Fibroblast of lung (primary cell): ENCODE measurements at regions not wholly inside any gene's neighbourhood (a gene's known extent, or its start where the extent isn't known, plus 50 kb on each side); places are given as distances from the start of the nearest gene placed in this dataset.

Experiments used
- DNase-seq, 2 donors: peaks; one replicate each; pipeline versions ENCODE4 v3.0.0 to v3.0.0-alpha.2; 2010; ENCODE audit warnings: low read depth in 2 of 2
- H2AFZ ChIP-seq: 2 replicates; pipeline ENCODE4 v1.5.1; 2012; ENCODE audit warnings: low read length, control low read depth, inconsistent platforms
- H3K27ac ChIP-seq: 2 replicates; pipeline ENCODE4 v1.5.1; 2011; ENCODE audit warnings: low read length, control low read depth; ENCODE audit not compliant: insufficient read depth
- H3K27me3 ChIP-seq: 2 replicates; pipeline ENCODE4 v1.5.1; 2011; ENCODE audit warnings: mild to moderate bottlenecking, low read length; ENCODE audit not compliant: control insufficient read depth, insufficient read depth
- H3K36me3 ChIP-seq: 2 replicates; pipeline ENCODE4 v1.5.1; 2011; ENCODE audit warnings: low read length; ENCODE audit not compliant: control insufficient read depth, insufficient read depth
- H3K4me1 ChIP-seq: 2 replicates; pipeline ENCODE4 v1.5.1; 2011; ENCODE audit warnings: low read length; ENCODE audit not compliant: control insufficient read depth, insufficient read depth; ENCODE audit errors: extremely low read depth
- H3K4me2 ChIP-seq: 2 replicates; pipeline ENCODE4 v1.5.1; 2011; ENCODE audit warnings: low read length, control low read depth; ENCODE audit not compliant: insufficient read depth; ENCODE audit errors: extremely low read depth
- H3K4me3 ChIP-seq, 4 experiments: fragments of 200-600 bp in 1 of 4; sonication (generic) in 1 of 4; replicated peaks in 1 of 4; 2 replicates each; pipeline ENCODE4 v1.5.1; 2011 to 2016; ENCODE audit warnings: low read length in 4 of 4, low read depth in 3 of 4, mild to moderate bottlenecking in 3 of 4, control low read depth in 2 of 4, inconsistent platforms in 1 of 4, mixed read lengths in 1 of 4; ENCODE audit not compliant: insufficient read depth in 1 of 4; ENCODE audit errors: control extremely low read depth in 1 of 4
- H3K79me2 ChIP-seq: 2 replicates; pipeline ENCODE4 v1.5.1; 2012; ENCODE audit warnings: mild to moderate bottlenecking, low read length, inconsistent platforms; ENCODE audit not compliant: control insufficient read depth, insufficient read depth
- H3K9ac ChIP-seq: 2 replicates; pipeline ENCODE4 v1.5.1; 2011; ENCODE audit warnings: mild to moderate bottlenecking, low read length, control low read depth; ENCODE audit not compliant: insufficient read depth
- H3K9me3 ChIP-seq: 2 replicates; pipeline ENCODE4 v1.5.1; 2012; ENCODE audit warnings: low read depth, low read length; ENCODE audit not compliant: control insufficient read depth, insufficient read depth
- H4K20me1 ChIP-seq: 2 replicates; pipeline ENCODE4 v1.5.1; 2011; ENCODE audit warnings: low read length; ENCODE audit not compliant: control insufficient read depth, insufficient read depth; ENCODE audit errors: extremely low read depth
- EZH2 ChIP-seq: IDR thresholded peaks from 2 replicates; pipeline ENCODE4 v1.5.1; 2012; ENCODE audit warnings: low read length, control low read depth, mild to moderate bottlenecking; ENCODE audit errors: missing control alignments
- TF ChIP-seq, protein P1 (sequence below), 2 donors: IDR thresholded peaks in 1 of 2; conservative IDR thresholded peaks in 1 of 2; 1 replicate in 1 of 2; 2 replicates in 1 of 2; pipeline ENCODE4 v1.5.1; 2011 to 2012; ENCODE audit warnings: low read length in 2 of 2, control low read depth in 1 of 2, inconsistent platforms in 1 of 2, low read depth in 1 of 2, mild to moderate bottlenecking in 1 of 2

DNA sequence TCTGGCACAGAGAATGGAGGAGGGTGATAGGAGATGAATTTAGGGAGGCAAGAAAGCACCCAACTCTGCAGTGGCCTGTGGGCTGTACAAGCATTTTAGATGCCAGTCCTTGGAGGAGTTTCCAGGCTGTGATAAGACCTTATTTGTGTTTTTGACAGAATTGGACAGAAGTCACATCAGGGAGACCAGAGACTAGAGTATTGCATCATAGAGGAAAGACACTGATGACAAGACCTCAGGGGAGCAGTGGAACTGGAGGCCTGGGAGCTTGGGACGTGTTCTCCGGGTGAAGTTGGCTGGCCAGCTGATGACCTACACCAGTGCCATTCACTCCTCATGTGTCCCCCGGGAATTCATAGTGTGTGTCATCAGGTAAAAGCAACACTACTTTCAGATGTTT lies 284.0 kb upstream of the ZFP42 start:
- DNase-seq, result no peak
- TF ChIP-seq, protein P1, sequence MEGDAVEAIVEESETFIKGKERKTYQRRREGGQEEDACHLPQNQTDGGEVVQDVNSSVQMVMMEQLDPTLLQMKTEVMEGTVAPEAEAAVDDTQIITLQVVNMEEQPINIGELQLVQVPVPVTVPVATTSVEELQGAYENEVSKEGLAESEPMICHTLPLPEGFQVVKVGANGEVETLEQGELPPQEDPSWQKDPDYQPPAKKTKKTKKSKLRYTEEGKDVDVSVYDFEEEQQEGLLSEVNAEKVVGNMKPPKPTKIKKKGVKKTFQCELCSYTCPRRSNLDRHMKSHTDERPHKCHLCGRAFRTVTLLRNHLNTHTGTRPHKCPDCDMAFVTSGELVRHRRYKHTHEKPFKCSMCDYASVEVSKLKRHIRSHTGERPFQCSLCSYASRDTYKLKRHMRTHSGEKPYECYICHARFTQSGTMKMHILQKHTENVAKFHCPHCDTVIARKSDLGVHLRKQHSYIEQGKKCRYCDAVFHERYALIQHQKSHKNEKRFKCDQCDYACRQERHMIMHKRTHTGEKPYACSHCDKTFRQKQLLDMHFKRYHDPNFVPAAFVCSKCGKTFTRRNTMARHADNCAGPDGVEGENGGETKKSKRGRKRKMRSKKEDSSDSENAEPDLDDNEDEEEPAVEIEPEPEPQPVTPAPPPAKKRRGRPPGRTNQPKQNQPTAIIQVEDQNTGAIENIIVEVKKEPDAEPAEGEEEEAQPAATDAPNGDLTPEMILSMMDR (conservative IDR thresholded peaks at IDR 0.05 in 1 of 2, IDR thresholded peaks at IDR 0.05 in 1 of 2; ENCODE audit: low read depth in 1 of 2, low read length in 2 of 2), result no peak
- no peak for TF ChIP-seq EZH2

DNA sequence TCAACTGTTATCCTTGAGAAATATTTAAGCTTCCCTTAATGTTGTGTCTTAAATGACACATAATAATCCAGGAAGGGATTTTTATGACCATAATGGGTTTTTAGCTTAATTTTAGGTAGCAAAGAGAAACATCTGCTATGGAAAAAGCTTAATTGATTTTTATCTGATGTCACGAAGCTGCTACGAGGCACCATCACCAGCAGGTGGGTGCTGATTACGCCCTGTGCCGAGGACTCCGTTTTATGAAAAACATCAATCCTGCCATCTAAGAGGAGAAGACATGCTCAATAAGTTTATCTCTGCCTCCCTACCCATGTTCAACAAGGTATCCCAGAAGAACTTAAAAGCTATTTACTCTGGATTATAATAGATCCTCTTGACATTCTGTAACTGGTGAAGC lies 280.6 kb upstream of the ZFP42 start:
- Histone ChIP-seq H3K27ac (no peak overlapping the region), H3K79me2 (no peaks in the 10 kb centered on the region), H3K9me3 (no peaks in the 10 kb centered on the region), H3K4me3 (no peak overlapping the region), H3K4me2 (no peak overlapping the region), H3K4me1 (no peaks in the 10 kb centered on the region), H3K27me3 (no peaks in the 10 kb centered on the region), H2AFZ (no peak overlapping the region), H4K20me1 (no peaks in the 10 kb centered on the region), H3K9ac (no peak overlapping the region), H3K36me3 (no peaks in the 10 kb centered on the region)
- TF ChIP-seq EZH2, result no peak
- TF ChIP-seq, protein P1 (conservative IDR thresholded peaks at IDR 0.05 in 1 of 2, IDR thresholded peaks at IDR 0.05 in 1 of 2; ENCODE audit: low read depth in 1 of 2, low read length in 2 of 2), result no peak
- DNase-seq, result no peak

More for the DNA sequence above, 284.0 kb upstream of the ZFP42 start:
- no peaks in the 10 kb centered on the region for H3K4me1 ChIP-seq
- H3K4me2 ChIP-seq, result no peak overlapping the region
- H2AFZ ChIP-seq, result no peak overlapping the region
- H3K9me3 ChIP-seq, result no peaks in the 10 kb centered on the region
- H3K27me3 ChIP-seq, result no peaks in the 10 kb centered on the region
- H3K4me3 ChIP-seq, result no peak overlapping the region
- no peak overlapping the region for H3K27ac ChIP-seq
- no peaks in the 10 kb centered on the region for H4K20me1 ChIP-seq
- no peaks in the 10 kb centered on the region for H3K79me2 ChIP-seq
- H3K9ac ChIP-seq, result no peak overlapping the region
- no peaks in the 10 kb centered on the region for H3K36me3 ChIP-seq

DNA sequence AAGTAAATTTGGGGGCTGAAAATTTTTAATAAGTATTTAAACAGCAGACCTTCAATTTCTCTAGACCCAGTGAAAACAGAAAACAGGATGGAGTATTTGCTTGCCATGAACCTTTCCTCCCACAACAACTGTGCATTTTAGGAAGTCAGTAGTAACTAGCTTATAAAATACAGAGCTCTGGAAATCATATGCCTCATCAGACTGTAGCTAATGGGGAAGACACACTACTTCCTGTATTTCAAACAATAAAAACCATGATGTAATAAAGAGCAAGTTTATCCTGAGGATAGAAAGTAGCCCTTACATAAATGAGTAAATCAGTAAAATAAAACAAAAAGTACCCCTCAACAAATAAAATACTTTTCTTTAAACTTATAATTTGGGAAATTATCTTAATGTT lies 280.1 kb upstream of the ZFP42 start:
- H3K4me1 ChIP-seq, result no peaks in the 10 kb centered on the region
- DNase-seq, result no peak
- H3K27ac ChIP-seq, result no peak overlapping the region
- no peak for TF ChIP-seq EZH2
- H3K4me3 ChIP-seq, result no peak overlapping the region
- H3K4me2 ChIP-seq, result no peak overlapping the region
- no peaks in the 10 kb centered on the region for H3K36me3 ChIP-seq
- no peaks in the 10 kb centered on the region for H3K79me2 ChIP-seq
- H4K20me1 ChIP-seq, result no peaks in the 10 kb centered on the region
- no peaks in the 10 kb centered on the region for H3K9me3 ChIP-seq
- no peaks in the 10 kb centered on the region for H3K27me3 ChIP-seq
- no peak overlapping the region for H2AFZ ChIP-seq
- no peak overlapping the region for H3K9ac ChIP-seq

DNA sequence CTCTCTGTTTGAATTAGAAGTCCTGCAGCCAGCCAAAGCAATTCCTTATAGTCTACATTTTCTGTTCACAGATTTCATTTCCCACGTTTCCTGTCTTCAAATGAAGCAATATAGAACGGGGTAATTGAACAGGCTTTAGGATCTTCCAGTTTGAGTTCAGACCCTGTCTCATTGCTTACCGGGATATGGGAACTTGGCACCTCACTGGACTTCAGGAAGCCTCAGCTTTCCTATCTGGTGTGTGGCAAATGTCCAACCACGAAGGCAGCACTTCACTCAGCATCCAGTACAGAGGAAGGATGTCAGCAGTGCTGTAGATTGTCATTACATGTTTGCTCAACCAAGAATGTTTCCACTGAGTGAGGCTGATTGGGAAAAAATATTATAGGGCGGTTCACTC lies 271.1 kb upstream of the ZFP42 start:
- TF ChIP-seq EZH2, result no peak
- TF ChIP-seq, protein P1 (conservative IDR thresholded peaks at IDR 0.05 in 1 of 2, IDR thresholded peaks at IDR 0.05 in 1 of 2; ENCODE audit: low read depth in 1 of 2, low read length in 2 of 2), result no peak

More for the DNA sequence above, 271.1 kb upstream of the ZFP42 start:
- no peaks in the 10 kb centered on the region for H4K20me1 ChIP-seq
- H3K9me3 ChIP-seq, result no peaks in the 10 kb centered on the region
- no peak overlapping the region for H3K4me2 ChIP-seq
- H2AFZ ChIP-seq, result no peak overlapping the region
- H3K27ac ChIP-seq, result no peak overlapping the region
- H3K27me3 ChIP-seq, result no peaks in the 10 kb centered on the region
- DNase-seq, result no peak
- no peaks in the 10 kb centered on the region for H3K36me3 ChIP-seq
- H3K9ac ChIP-seq, result no peak overlapping the region
- H3K79me2 ChIP-seq, result no peaks in the 10 kb centered on the region
- H3K4me1 ChIP-seq, result no peaks in the 10 kb centered on the region
- H3K4me3 ChIP-seq, result no peak overlapping the region
